ENCODE measurements at regions not wholly inside any gene's neighbourhood (a gene's known extent, or its start where the extent isn't known, plus 50 kb on each side); places are given as distances from the start of the nearest gene placed in this dataset.

GRCh38 chr15:38076786-38077185 lies 142.3 kb downstream of the TMCO5A start:
- TF ChIP-seq, protein P1, sequence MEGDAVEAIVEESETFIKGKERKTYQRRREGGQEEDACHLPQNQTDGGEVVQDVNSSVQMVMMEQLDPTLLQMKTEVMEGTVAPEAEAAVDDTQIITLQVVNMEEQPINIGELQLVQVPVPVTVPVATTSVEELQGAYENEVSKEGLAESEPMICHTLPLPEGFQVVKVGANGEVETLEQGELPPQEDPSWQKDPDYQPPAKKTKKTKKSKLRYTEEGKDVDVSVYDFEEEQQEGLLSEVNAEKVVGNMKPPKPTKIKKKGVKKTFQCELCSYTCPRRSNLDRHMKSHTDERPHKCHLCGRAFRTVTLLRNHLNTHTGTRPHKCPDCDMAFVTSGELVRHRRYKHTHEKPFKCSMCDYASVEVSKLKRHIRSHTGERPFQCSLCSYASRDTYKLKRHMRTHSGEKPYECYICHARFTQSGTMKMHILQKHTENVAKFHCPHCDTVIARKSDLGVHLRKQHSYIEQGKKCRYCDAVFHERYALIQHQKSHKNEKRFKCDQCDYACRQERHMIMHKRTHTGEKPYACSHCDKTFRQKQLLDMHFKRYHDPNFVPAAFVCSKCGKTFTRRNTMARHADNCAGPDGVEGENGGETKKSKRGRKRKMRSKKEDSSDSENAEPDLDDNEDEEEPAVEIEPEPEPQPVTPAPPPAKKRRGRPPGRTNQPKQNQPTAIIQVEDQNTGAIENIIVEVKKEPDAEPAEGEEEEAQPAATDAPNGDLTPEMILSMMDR (IDR thresholded peaks at IDR 0.05; ENCODE audit: insufficient read depth, low read length, poor library complexity, severe bottlenecking), result no peak
- TF ChIP-seq EZH2phosphoT487 (conservative IDR thresholded peaks at IDR 0.05; ENCODE audit: low read length), result no peak
